HG03103 (cell line): ENCODE measurements at regions not wholly inside any gene's neighbourhood (a gene's known extent, or its start where the extent isn't known, plus 50 kb on each side); places are given as distances from the start of the nearest gene placed in this dataset.

Experiments used
- ATAC-seq: cut with Tn5 transposase; IDR thresholded peaks from one replicate; pipeline ENCODE4 v1.9.1; 2021; ENCODE audit warnings: low read depth; ENCODE audit not compliant: unreplicated experiment

DNA sequence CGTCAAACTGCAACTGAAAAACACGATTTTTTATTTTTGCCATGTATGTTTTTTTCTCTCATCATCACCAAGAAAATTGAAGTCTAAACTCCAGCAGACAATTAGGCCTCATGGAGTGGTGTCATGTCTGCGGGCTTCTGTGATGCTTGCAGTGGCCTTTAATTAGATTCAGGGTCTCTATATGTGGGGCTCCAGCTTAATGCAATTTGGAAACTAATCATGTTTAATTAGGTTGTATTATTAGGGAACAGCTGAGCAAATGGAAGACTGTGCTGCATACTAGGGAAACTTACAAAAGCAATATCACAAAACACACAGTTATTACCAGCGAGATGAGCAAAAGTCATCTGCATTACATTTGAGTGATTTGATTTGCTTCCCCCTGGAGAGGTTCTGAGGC, 132.9 kb upstream of the PMEPA1 start:
- no peak for ATAC-seq

DNA sequence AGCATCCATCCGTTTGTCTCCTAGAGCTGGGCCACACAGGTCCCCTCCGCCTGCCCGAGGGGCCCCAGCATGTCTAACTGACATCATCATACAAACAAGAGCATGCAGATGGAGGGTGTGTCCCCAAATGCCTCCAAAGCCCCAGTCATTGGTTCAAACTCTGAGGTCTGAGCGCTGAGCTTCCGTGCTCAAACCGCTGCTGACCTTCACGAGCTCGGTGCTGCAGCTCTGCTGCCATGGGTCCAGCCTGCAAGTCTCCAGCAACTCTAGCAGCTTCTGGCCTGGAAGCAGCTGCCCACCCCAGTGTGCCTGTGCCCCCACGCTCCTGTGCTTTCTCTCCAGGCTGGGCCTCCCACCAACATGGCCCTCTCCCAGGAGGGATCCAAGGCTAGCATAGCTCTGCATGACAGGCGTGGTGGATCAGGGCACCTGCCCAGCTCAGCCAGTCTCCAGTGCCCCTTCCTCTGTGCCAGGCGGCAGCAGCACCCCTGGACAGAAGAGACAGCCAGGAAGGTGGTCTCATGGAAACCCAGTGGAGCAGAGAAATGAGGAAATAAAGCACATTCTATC, 131.6 kb upstream of the PMEPA1 start:
- no peak for ATAC-seq

DNA sequence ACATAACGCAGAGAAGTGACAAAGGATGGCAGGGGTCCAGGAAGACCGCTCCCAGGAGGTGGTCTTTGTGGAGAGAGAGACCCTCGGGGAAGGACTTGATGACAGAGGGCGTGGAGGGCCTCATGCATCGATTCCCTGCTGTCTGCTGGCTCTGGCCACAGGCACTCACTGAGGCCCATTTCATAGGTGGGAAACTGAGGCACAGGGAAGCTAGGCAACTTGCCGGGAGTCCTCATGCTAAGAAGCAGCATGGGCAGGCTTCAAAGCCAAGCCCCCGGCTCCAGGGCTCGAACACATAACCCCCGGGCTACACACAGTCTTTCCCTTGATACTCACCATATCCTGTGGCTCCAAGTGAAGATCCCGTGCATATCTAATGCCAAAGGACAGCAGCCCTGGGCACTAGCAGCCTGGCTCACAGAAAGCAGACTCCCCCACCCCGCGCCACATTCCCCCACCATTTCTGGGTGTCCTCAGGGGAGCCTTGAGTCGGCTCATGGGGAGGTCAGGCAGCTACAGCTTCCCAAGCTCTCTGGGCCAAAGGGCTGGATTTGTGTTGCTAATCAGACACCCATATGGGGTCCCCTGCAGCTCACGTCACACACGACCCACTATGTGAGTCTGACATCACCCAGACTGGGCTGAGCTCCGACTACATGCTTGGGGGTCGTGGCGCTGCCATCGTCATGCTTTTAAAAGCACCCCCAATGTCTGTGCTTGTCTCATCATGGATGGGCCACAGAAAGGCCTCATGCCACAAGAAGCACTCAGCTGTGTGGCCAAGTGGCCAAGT, 130.9 kb upstream of the PMEPA1 start:
- no peak for ATAC-seq

DNA sequence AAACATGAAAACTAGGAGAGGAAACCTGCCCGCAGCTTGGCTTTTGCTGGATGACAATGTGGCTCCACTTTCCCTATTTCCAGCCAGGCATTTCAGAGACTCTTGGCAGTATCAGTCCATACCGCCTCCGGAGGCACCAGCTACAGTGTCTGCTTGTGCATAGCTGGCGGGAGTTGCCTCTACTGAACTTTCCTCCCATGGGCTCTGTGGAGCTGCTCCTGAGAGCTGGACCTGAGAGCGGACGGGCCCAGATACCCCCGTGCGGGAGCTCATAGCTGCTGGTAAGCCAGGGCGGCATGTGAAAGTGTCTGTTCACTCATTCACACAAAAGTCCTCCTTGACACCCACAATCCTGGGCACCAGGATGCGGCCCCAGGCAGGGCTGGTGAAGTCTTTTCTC, 130.3 kb upstream of the PMEPA1 start:
- ATAC-seq: no peak

DNA sequence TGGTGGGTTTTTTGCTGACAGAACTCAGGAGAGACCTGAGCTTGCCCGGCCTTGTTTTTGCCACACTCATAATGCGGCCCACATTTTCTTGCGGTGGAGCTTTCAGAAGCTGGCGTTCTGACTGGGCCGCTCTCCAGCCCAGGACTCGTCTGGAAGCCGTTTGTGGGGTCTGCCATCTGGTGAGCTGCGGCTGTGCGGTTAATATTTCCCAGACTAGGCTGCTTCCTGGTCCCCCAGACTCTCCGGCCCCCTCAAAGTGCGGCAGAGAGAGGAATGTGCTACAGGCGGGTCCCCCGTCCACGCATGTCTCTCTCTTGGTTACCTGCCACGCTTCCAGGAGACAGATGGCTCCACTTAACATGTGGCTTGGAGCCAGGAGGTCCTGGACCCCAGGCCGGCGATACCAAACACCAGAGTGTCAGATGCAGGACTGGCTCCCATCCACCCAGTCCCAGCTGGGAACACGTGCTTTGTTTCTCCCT, 128.9 kb upstream of the PMEPA1 start:
- ATAC-seq: no peak

DNA sequence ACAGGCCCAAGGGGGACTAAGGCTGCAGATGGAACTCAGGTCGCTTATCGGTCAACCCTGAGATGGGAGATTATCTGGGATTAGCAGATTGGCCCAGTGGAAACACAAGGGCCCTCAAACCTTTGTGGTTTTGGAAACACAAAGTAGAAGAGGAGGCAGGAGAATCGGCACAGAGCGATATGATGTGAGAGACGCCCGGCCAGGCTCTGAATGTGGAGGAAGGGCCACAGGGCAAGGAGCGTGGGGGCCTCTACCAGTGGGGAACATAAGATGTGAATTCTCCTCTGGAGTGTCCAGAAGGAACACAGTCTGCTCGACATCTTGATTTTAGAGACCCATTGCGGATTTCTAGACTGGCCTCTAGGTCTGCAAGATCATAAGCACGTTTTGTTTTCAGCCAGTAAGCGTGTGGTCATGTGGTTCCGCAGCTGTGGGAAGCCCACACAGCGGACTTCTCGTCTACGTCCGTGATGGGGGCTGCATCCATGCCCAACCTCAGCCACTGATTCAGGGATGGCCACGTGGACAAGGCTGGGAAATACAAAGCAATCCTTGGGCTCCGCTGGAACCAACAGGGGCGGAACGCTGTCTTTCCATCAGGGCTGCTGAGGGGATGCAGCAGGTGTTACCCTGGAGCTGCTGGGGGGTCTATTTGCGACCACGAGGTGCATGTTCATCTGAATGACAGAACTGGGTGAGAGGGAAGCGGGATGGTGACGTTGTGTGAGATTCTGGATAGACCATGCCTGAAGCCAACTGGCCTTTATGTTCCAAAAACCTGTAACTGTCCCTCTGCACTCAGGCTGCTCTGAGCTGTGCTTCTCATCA, 127.6 kb upstream of the PMEPA1 start:
- no peak for ATAC-seq

DNA sequence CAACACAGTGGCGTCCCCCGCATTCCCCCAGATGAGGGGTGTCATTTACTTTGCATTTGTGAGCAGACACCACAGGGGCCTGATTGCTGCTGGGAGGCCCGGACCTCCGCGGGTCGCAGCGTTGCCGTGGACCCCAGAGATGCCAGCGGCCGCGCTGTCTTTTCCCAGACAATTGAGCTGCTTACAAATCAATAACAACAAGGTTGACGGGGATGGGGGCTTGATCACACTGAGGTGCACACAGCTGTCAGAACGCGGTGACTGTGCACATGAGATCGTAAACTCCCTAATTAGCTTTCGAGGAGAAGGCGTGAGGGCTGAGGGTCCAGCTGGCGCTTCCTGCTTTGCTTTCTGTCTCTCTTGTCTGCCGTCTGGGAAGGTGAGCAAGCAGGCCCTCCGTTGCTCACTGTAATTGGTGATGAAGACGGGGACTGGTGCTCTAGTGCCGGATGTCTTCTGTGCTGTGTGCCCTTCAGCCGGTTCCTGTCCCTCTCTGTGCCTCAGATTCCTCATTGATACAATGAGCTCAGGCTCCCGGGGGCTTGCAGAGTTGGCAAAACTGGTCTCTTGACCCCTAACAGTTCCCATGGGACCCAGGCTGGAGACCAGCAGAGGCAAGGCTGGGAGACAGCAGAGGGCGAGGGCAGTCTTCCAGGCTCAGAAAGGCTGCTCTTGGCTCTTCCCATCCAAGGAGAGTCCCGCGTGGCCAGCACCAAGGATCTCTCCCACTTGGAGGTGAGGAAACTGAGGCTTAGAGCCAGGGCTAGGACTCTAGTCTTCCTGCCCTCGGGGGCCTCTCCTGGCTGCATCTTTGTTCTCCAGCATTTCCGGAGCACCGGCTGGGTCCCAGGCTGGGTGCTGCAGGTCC, 126.0 kb upstream of the PMEPA1 start:
- no peak for ATAC-seq

DNA sequence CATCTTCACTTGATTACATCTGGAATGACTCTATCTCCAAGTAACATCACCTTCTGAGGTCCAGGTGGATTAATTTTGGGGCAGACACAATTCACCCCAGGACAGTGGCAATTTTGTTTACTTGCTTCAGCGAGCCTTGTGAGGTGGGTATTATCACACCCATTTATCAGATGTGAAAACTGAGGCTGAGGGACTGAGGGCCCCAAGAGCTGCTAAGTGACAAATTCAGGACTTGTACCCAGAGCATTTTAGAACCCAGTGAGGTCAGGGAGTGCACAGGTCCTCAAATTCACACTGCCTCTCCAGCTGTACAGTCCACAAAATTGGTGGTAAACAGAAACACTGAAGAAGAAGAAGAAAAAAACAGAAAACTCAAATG, 125.2 kb upstream of the PMEPA1 start:
- ATAC-seq: no peak

DNA sequence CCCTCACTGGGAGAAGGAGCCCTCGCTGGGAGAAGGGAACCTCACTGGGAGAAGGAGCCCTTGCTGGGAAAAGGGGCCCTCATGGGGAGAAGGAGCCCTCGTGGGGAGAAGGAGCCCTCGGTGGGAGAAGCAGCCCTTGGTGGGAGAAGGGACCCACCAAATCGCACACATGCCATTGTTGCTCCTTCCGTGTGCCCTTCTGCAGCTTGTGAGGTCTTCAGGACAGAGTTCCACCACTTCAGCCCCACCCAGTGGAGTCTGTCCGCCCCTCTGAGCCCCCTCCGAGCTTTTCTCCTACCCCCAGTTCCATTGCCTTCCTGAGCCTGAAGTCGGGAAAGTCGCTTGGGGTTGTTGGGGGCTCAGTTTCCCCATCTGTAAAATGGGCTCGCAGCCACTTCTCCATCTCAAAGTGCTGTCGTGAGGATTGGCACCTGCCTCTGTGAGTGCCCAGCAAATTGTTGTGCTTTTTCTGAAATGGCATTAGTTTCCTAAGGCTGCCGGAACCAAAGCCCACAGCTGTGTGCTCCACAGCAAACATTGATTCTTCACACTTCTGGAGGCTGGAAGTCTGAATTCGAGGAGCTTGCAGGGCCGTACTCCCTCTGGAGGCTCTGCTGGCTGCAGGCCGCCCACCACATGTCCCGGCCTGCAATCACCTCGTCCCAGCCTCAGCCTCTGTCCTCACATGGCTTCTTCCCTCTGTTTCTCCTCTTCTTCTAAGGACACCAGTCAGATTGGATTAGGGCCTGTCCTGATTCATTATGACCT, 124.7 kb upstream of the PMEPA1 start:
- ATAC-seq: no peak

DNA sequence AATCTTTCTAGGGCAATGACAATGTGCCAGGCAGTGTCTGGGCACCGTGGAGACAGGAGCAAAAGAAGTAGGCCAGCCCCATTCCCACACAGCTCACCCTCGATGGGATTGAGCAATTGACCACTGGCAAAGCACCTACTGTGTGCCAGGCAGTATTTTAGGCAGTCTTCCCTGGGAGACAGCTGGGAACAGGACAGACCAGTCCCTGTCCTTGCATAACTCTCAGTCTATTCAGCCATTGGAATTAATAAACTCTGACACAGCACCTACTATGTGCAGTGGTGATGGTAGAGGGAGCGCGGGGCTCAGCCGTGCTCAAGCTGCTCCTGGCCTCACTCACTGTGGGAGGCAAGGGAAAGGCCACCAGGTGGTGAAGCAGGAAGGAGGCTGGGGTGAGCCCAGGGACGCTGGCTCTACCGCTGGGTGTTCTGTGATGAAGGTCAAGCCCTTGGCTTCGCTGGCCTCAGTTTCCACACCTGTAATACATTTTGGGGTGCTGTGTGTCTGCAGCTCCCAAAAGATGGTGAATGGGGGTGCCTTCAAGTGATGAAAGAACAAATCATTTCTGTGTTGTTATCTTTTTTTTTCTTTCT, 122.3 kb upstream of the PMEPA1 start:
- no peak for ATAC-seq

DNA sequence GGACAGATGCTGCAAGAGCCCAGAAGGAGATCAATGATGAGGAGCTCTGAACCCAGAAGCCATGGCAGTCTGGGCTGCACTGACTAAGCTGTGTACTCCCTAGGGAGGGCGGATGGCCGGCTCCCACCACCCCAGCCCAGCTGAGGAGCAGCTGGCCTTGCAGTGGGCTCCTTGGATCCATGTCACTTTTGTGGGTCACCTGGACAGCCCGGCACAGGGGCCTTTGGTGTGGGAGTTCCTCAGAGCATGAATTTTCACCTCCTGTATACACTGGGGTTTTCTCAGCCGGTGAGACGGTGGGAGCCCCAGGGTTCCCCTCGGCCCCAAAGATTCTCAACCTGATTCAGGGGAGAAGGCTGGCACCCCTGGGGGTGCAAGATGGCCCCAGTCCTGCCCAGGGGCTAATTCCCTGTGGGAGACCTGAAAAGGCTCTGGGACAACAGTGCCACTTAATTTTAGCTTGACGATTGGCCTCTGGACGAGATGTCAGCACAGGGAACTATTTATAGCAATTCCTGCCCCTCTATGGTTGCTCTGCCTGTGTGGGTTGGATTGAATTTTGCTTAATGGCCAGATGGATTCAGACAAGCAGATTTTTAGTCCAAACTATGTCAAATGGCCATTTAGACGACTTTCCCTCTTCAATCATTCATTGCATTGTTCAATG, 121.6 kb upstream of the PMEPA1 start:
- ATAC-seq: no peak

DNA sequence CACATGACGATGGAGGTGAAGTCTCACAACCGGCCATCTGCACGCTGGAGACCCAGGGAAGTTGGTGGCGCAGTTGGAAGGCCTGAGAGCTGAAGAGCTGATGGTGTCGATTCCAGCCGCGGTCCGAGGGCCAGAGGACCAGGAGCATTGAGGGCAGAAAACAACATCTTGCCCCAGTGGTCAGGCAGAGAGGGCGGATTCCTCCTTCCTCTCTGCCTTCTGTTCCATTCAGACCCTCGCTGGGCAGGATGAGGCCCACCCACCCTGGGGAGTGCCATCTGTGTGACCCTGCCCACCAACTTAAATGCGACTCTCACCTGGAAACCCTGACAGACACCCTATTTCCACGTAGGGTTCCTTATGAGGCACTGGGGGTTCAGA, 120.7 kb upstream of the PMEPA1 start:
- no peak for ATAC-seq

DNA sequence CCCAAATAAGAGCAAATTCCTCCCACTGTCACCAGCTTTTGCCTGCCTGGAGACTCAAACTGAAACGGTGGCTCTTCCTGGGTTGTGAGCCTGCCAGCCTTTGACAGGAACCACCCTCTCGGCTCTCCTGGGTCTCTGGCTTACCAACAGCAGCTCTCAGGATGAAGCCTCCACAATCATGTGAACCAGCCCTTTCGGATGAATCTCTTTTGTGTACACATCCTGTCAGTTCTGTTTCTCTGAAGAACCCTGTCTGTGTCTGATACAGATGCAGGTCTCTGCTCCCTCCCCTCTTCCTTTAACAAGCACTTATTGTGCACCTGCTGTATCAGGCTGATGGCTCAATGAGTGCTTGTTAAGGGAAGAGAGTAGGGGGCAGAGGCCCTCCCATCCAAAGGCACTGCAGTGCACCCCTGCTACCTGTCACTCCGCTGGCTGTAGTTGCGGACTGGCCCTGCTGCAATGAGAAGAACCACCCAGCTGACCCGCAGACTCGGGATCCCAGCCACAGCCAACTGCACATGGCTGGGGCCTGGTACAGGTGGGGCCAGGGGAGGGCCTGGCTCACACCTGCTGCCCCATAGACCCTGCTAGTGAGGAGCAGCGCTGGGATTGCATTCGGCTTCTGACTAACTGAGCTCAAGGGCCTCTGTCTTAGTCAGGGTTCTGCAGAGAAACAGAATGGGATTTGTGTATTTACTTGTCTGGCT, 120.1 kb upstream of the PMEPA1 start:
- no peak for ATAC-seq

DNA sequence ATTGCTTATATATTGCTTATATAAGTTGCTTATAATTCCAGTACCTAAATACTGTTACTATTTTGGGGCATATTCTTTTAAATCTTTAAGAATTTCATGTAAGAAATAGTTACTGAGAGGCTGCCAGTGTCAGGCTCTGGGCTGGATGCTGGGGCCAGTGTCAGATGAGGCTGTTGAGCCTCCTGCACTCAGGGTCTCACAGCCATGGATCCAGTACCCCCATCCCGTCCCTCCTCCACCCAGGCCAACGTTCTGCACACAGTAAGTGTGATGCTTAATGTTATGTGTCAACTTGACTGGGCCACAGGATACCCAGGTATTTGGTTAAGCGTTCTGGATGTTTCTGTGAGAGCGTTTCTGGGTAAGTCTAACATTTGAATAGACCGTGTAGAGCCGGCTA, 119.5 kb upstream of the PMEPA1 start:
- ATAC-seq: no peak

DNA sequence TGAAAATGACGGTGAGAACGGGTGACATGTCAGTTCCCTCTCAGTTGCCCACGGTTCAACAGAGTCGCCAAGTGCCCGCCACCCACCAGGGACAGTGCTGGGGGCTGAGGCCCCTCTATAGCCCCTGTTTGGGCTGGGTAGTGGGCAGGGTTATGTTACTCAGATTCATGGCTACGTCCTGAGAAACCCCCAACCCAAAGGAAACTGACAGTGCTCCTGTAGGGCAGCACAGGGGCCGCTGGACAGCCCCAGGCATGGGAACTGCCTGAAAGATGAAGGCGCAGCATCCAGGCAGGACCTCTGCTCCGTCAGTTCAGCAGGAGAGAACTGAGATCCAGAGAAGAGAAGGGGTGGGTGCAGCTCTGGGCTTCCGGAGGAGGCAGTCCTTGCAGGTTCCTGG, 118.9 kb upstream of the PMEPA1 start:
- ATAC-seq: no peak

DNA sequence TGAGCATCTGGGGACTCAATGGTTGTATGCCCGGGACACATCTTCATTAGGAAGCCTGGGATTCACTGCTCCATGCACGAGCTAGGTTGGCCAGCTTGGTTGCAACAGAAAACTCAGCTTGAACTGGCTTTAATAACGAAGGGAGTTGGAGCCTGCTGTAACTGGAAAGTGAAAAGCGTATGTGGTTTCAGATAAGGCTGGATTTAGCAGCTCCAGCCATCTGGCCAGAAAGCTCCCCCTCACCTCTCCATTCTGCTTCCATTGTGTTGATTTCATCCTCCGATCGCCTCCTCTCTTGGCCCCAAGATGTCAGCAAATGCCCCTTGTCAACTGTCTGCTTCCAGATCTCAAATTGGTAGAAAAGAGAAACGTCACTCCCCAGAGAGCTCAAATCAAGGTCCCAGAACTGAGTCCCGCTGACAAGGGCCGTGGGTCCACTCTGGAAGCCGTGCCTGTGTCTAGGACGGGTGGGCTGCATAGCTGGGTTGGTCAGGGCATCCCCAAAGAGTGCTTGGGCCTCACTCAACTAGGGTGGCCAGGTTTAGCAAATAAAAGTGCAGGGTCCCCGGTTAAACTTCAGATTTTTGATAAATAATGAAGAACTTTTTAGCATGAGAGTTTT, 117.0 kb upstream of the PMEPA1 start:
- ATAC-seq: no peak

DNA sequence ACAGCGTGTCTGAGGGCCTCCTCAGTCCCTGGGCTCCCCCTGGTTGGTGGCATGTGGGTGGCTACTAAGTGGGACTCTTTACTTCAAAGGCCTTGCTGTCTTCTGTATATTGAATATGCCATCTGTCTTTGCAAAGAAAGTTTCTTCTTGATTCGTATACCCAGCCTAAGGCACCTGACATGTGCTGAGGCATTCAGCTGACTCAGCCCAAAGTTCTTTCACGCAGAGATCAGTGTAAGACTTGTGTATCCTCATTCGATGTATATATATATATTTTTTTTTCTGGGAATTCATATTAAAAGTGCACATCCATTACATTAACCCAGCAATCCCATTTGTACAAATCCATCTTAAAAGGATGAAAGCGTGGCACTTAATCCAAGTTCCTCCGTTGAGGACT, 115.1 kb upstream of the PMEPA1 start:
- ATAC-seq: no peak

DNA sequence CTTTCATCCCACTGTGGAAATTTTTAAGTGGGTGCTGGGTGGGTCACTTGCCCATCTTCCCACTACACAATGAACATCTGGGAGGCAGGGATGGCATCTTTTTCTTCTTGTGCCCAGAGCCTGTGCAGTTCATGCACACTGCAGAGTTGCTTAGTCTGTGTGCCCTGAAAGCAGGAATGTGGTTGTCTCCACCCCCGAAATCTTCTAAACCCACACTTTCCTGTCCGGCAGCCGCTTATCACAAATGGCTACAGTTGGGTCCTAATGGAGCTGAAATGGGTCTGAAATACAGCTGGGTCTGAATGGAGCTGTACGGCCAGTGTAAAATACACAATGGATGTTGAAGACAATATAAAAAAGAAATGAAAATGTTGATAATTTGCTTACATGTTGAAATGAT, 112.1 kb upstream of the PMEPA1 start:
- no peak for ATAC-seq
